ENCODE measurements at regions not wholly inside any gene's neighbourhood (a gene's known extent, or its start where the extent isn't known, plus 50 kb on each side); places are given as distances from the start of the nearest gene placed in this dataset.

DNA sequence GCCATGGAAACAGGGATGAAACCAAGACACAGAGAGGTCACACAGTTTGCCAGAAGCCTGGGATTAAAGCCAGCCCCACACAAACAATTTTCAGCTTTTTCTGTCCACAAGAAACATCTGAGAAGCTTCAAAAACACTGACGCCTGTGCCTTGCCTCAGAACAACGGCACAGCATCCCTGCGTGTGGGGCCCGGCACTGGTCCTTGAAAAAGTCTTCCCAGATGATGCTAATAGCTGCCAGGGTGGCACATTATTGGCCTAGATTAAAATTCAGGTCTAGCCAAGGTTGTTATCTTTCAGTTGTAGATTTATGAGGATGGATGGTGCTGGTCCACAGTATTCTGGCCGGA lies 321.4 kb downstream of the HAPSTR1 start:
- H3K27me3 ChIP-seq = no peaks in the 10 kb centered on the region
- intact Hi-C loops (cut with DNase I; ENCODE audit: low total_unique reads) (no loop called here), in situ Hi-C loops (cut with MboI; ENCODE audit: low pct_ligation_motif_present in 1 of 4, low pct_unique_long_range_greater_than_20kb in 1 of 4, low sequenced_read_pairs in 3 of 4) (no loop called here)
- H3K4me3 ChIP-seq = no peak overlapping the region
- no peak overlapping the region for H3K27ac ChIP-seq
- H3K4me1 ChIP-seq = no peaks in the 10 kb centered on the region
- no peaks in the 10 kb centered on the region for H3K36me3 ChIP-seq
- no peak for DNase-seq
- TF ChIP-seq EP300 (IDR thresholded peaks at IDR 0.05; ENCODE audit: low read depth) = no peak
- no peaks in the 10 kb centered on the region for H3K9me3 ChIP-seq
- WGBS, 2 donors (ENCODE audit: low coverage in 1 of 2) = 67 to 80% methylated on average over 1 to 5 of the region's 5 CpGs

DNA sequence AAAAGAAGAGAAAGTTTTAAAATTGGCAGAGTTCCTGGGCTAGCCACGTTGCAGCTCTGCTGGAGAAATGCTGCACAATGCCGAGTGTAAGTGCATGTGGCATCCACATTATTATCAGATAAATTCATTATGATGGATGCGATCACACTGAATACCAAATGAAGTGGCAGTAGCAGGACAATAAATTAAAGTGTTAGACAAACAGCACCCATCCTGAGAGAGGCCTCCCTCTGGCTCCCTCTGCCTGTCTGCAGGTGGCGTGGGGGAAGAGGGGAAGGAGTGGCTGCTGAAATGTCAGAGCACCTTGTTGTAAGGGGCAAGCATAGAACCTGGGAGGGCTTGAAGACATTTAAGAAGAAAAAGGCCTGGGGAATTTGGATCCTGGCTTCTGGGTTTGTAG lies 324.1 kb downstream of the HAPSTR1 start:
- no peaks in the 10 kb centered on the region for H3K9me3 ChIP-seq
- WGBS, 2 donors (ENCODE audit: low coverage in 1 of 2) = 50 to 85% methylated on average over 2 to 4 of the region's 4 CpGs
- H3K4me1 ChIP-seq = no peaks in the 10 kb centered on the region
- no peaks in the 10 kb centered on the region for H3K36me3 ChIP-seq
- intact Hi-C loops (cut with DNase I; ENCODE audit: low total_unique reads) = no loop called here
- TF ChIP-seq EP300 (IDR thresholded peaks at IDR 0.05; ENCODE audit: low read depth) (no peak), POLR2AphosphoS5 (IDR thresholded peaks at IDR 0.05) (no peak), POLR2A (IDR thresholded peaks at IDR 0.05) (no peak)
- TF ChIP-seq, protein P1, sequence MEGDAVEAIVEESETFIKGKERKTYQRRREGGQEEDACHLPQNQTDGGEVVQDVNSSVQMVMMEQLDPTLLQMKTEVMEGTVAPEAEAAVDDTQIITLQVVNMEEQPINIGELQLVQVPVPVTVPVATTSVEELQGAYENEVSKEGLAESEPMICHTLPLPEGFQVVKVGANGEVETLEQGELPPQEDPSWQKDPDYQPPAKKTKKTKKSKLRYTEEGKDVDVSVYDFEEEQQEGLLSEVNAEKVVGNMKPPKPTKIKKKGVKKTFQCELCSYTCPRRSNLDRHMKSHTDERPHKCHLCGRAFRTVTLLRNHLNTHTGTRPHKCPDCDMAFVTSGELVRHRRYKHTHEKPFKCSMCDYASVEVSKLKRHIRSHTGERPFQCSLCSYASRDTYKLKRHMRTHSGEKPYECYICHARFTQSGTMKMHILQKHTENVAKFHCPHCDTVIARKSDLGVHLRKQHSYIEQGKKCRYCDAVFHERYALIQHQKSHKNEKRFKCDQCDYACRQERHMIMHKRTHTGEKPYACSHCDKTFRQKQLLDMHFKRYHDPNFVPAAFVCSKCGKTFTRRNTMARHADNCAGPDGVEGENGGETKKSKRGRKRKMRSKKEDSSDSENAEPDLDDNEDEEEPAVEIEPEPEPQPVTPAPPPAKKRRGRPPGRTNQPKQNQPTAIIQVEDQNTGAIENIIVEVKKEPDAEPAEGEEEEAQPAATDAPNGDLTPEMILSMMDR (IDR thresholded peaks at IDR 0.05) = no peak
- in situ Hi-C loops (cut with MboI; ENCODE audit: low pct_ligation_motif_present in 1 of 4, low pct_unique_long_range_greater_than_20kb in 1 of 4, low sequenced_read_pairs in 3 of 4) = no loop called here
- no peaks in the 10 kb centered on the region for H3K27me3 ChIP-seq
- no peak for DNase-seq
- no peak overlapping the region for H3K4me3 ChIP-seq
- no peak overlapping the region for H3K27ac ChIP-seq

DNA sequence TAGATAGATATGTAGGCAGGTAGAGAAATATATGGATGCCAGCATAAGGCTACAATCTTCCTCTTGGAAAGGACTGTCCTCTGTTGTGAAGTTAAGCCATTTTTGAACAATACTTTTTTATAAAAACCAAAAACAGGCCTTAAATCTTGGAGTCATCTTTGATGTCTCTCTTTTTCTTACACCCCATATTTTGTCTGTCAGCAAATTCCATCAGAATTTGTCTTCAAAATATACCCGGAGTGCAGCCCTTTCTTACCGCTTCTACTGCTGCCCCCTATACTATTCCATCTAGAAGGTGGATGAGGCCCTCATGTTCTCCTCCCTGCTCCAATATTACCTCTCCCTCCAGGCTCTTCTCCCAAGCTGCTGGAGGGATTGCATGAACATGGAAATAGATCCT lies 326.5 kb downstream of the HAPSTR1 start:
- H3K27me3 ChIP-seq = no peaks in the 10 kb centered on the region
- no peak for DNase-seq
- H3K27ac ChIP-seq = no peak overlapping the region
- no peaks in the 10 kb centered on the region for H3K9me3 ChIP-seq
- no peaks in the 10 kb centered on the region for H3K4me1 ChIP-seq
- H3K4me3 ChIP-seq = no peak overlapping the region
- 91 to 100% methylated on average over 2 of the region's 2 CpGs for WGBS, 2 donors (ENCODE audit: low coverage in 1 of 2)
- intact Hi-C loops (cut with DNase I; ENCODE audit: low total_unique reads) (no loop called here), in situ Hi-C loops (cut with MboI; ENCODE audit: low pct_ligation_motif_present in 1 of 4, low pct_unique_long_range_greater_than_20kb in 1 of 4, low sequenced_read_pairs in 3 of 4) (no loop called here)
- TF ChIP-seq POLR2A (IDR thresholded peaks at IDR 0.05) (no peak), POLR2AphosphoS5 (IDR thresholded peaks at IDR 0.05) (no peak), EP300 (IDR thresholded peaks at IDR 0.05; ENCODE audit: low read depth) (no peak)
- TF ChIP-seq, protein P1 (IDR thresholded peaks at IDR 0.05) = no peak
- no peaks in the 10 kb centered on the region for H3K36me3 ChIP-seq

DNA sequence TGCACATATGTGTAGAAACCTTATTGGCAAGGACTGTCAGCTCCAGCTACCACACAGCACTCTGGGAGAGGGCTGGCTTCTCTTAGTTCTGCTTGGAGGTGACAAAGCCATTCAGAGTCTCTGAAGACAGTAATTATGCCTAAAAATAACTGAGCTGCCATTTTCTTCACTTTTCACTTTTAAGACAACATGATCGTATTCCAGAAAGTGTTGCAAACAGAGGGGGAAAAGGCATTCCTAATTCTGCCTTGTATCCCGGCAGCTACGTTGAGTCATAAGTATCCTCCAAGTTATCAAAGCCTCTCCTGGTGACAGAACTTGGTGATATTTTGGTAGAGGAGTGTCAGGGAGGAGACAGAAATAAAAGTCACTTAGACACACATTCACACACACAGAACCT lies 327.7 kb downstream of the HAPSTR1 start:
- in situ Hi-C loops (cut with MboI; ENCODE audit: low pct_ligation_motif_present in 1 of 4, low pct_unique_long_range_greater_than_20kb in 1 of 4, low sequenced_read_pairs in 3 of 4) = no loop called here
- H3K36me3 ChIP-seq = no peaks in the 10 kb centered on the region
- no peak overlapping the region for H3K27ac ChIP-seq
- no peak overlapping the region for H3K4me3 ChIP-seq
- no peaks in the 10 kb centered on the region for H3K9me3 ChIP-seq
- WGBS, 2 donors (ENCODE audit: low coverage in 1 of 2) = 95% methylated on average over 3 of the region's 3 CpGs; no CpG with 5 or more reads in 1 of the 2 donors
- intact Hi-C loops (cut with DNase I; ENCODE audit: low total_unique reads) = no loop called here
- no peaks in the 10 kb centered on the region for H3K27me3 ChIP-seq
- H3K4me1 ChIP-seq = no peaks in the 10 kb centered on the region
- no peak for DNase-seq
- TF ChIP-seq, protein P1 (IDR thresholded peaks at IDR 0.05) = no peak
- TF ChIP-seq EP300 (IDR thresholded peaks at IDR 0.05; ENCODE audit: low read depth) (no peak), POLR2AphosphoS5 (IDR thresholded peaks at IDR 0.05) (no peak), POLR2A (IDR thresholded peaks at IDR 0.05) (no peak)

DNA sequence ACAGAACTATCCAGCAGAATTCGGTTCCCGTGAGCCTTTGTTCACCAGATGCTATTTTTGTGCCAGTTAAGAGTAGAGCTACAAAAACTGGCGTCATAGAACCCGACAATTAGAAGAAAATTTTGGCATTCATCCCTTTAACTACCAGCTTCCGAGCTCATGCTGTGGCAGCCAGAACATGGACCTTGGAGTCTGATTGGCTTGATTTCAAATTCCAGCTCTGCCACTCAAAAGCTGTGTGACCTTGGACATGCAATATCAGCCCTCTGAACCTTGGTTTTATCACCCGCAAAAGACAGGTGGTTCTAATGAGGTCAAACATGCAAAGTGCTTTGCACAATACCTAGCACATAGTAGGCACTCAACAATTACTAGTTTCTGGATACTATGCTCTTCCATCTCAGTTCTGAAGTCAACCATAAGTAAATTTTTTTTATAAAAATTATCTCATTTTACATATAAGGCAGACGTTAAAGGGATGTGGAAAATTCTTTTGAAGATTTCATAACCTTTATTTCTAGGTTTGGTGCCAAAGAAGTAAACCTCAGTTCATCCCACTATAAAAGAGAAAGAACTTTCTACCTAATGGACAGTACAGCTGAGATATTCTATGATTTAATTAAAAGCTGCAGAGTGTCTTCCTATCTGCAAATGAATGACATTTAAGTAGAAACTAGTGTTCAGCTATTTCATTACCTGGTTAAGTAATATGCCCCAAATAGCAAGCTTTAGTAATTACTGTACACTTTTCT lies 331.5 kb downstream of the HAPSTR1 start:
- Histone ChIP-seq H3K4me1 (no peaks in the 10 kb centered on the region), H3K27ac (no peak overlapping the region), H3K4me3 (no peak overlapping the region), H3K27me3 (no peaks in the 10 kb centered on the region), H3K36me3 (no peaks in the 10 kb centered on the region), H3K9me3 (no peaks in the 10 kb centered on the region)
- in situ Hi-C loops (cut with MboI; ENCODE audit: low pct_ligation_motif_present in 1 of 4, low pct_unique_long_range_greater_than_20kb in 1 of 4, low sequenced_read_pairs in 3 of 4) = no loop called here
- no peak for DNase-seq
- 33 to 50% methylated on average over 6 to 7 of the region's 7 CpGs for WGBS, 2 donors (ENCODE audit: low coverage in 1 of 2)
- TF ChIP-seq, protein P1 (IDR thresholded peaks at IDR 0.05) = no peak
- TF ChIP-seq POLR2AphosphoS5 (IDR thresholded peaks at IDR 0.05) (no peak), POLR2A (IDR thresholded peaks at IDR 0.05) (no peak), EP300 (IDR thresholded peaks at IDR 0.05; ENCODE audit: low read depth) (no peak)
- intact Hi-C loops (cut with DNase I; ENCODE audit: low total_unique reads) = no loop called here
